A673 (cell line): ENCODE measurements at regions not wholly inside any gene's neighbourhood (a gene's known extent, or its start where the extent isn't known, plus 50 kb on each side); places are given as distances from the start of the nearest gene placed in this dataset.

Experiments used
- BruUV-seq: library from RNA; stranded (reverse); fragments of 400-500 nt; replicated peaks from 2 replicates; lab custom pipeline; 2021; lab: Mats Ljungman, UMichigan
- CTCF ChIA-PET: fragments of 300-600 bp; sonication (Branson Sonifier 250); formaldehyde crosslinking; loops from one replicate; lab custom pipeline; 2022; ENCODE audit warnings: antibody characterized with exemption; lab: Charles Lee
- POLR2A ChIA-PET: fragments of 300-600 bp; sonication (Branson Sonifier 250); formaldehyde crosslinking; loops from one replicate; lab custom pipeline; 2022; ENCODE audit warnings: antibody characterized with exemption; ENCODE audit not compliant: low non-redundant PET; lab: Charles Lee
- DNase-seq: peaks from one replicate; pipeline ENCODE4 v3.0.0-alpha.2; 2015; ENCODE audit warnings: low spot score
- H3K27ac ChIP-seq: fragments of 200-600 bp; sonication (generic); 2 replicates; pipeline ENCODE4 v1.5.1; 2016; ENCODE audit warnings: mixed run types, low read depth, mild to moderate bottlenecking, mixed read lengths, antibody characterized with exemption, low read length; ENCODE audit not compliant: poor library complexity, severe bottlenecking
- H3K27me3 ChIP-seq: fragments of 200-600 bp; sonication (generic); replicated peaks from 2 replicates; pipeline ENCODE4 v1.6.1; 2017; ENCODE audit warnings: mixed run types, low read depth, mild to moderate bottlenecking, mixed read lengths, antibody characterized with exemption, low read length; ENCODE audit not compliant: insufficient read depth, poor library complexity
- H3K36me3 ChIP-seq: fragments of 200-600 bp; sonication (generic); 2 replicates; pipeline ENCODE4 v1.6.1; 2016; ENCODE audit warnings: mixed run types, mild to moderate bottlenecking, mixed read lengths, antibody characterized with exemption, low read length; ENCODE audit not compliant: insufficient read depth, poor library complexity, severe bottlenecking
- H3K4me1 ChIP-seq: fragments of 200-600 bp; sonication (generic); 2 replicates; pipeline ENCODE4 v1.6.1; 2017; ENCODE audit warnings: mixed run types, mild to moderate bottlenecking, mixed read lengths, antibody characterized with exemption, low read length; ENCODE audit not compliant: insufficient read depth, poor library complexity, severe bottlenecking
- H3K4me3 ChIP-seq: fragments of 200-600 bp; sonication (generic); 2 replicates; pipeline ENCODE4 v1.5.1; 2016; ENCODE audit warnings: low read depth, mixed run types, mild to moderate bottlenecking, mixed read lengths, low read length; ENCODE audit not compliant: poor library complexity, severe bottlenecking
- H3K9me3 ChIP-seq: fragments of 200-600 bp; sonication (generic); 2 replicates; pipeline ENCODE4 v1.6.1; 2016; ENCODE audit warnings: mixed run types, low read depth, mild to moderate bottlenecking, mixed read lengths, antibody characterized with exemption, low read length; ENCODE audit not compliant: poor library complexity, severe bottlenecking
- EZH2 ChIP-seq: fragments of 200-600 bp; sonication (generic); IDR thresholded peaks from 2 replicates; pipeline ENCODE4 v1.6.1; 2017; ENCODE audit warnings: borderline replicate concordance, low read depth, mild to moderate bottlenecking, mixed read lengths, antibody characterized with exemption, low read length; ENCODE audit not compliant: poor library complexity, severe bottlenecking
- intact Hi-C: fragments of 100-400 bp; cut with micrococcal nuclease; formaldehyde crosslinking; loops from one replicate; pipeline ENCODE4 v1.10.0; 2022; ENCODE audit not compliant: unreplicated experiment
- TF ChIP-seq, protein P1 (sequence below): fragments of 300-800, 200-600 bp; sonication (generic); conservative IDR thresholded peaks from 2 replicates; pipeline ENCODE4 v1.5.1; 2017; ENCODE audit warnings: low read depth, mild to moderate bottlenecking, antibody characterized with exemption, low read length, moderate library complexity, mixed read lengths

GRCh38 chr21:15431053-15431452 lies 298.7 kb upstream of the USP25 start:
- intact Hi-C loops: no loop called here
- BruUV-seq: no TSS peak
- POLR2A ChIA-PET: no interaction called here
- no peak for TF ChIP-seq EZH2
- TF ChIP-seq, protein P1, sequence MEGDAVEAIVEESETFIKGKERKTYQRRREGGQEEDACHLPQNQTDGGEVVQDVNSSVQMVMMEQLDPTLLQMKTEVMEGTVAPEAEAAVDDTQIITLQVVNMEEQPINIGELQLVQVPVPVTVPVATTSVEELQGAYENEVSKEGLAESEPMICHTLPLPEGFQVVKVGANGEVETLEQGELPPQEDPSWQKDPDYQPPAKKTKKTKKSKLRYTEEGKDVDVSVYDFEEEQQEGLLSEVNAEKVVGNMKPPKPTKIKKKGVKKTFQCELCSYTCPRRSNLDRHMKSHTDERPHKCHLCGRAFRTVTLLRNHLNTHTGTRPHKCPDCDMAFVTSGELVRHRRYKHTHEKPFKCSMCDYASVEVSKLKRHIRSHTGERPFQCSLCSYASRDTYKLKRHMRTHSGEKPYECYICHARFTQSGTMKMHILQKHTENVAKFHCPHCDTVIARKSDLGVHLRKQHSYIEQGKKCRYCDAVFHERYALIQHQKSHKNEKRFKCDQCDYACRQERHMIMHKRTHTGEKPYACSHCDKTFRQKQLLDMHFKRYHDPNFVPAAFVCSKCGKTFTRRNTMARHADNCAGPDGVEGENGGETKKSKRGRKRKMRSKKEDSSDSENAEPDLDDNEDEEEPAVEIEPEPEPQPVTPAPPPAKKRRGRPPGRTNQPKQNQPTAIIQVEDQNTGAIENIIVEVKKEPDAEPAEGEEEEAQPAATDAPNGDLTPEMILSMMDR: no peak
- Histone ChIP-seq H3K27me3 (no peaks in the 10 kb centered on the region), H3K27ac (no peak overlapping the region), H3K4me3 (no peak overlapping the region), H3K9me3 (no peaks in the 10 kb centered on the region), H3K4me1 (no peaks in the 10 kb centered on the region), H3K36me3 (no peaks in the 10 kb centered on the region)
- DNase-seq: no peak
- CTCF ChIA-PET: no interaction called here

- Histone ChIP-seq H3K36me3 (no peaks in the 10 kb centered on the region), H3K27ac (no peak overlapping the region), H3K4me3 (no peak overlapping the region), H3K4me1 (no peaks in the 10 kb centered on the region), H3K9me3 (no peaks in the 10 kb centered on the region), H3K27me3 (no peaks in the 10 kb centered on the region)
- BruUV-seq: no TSS peak
- CTCF ChIA-PET: no interaction called here
- POLR2A ChIA-PET: no interaction called here
- TF ChIP-seq EZH2: no peak
- TF ChIP-seq, protein P1: no peak
- DNase-seq: no peak
- intact Hi-C loops: no loop called here
These were observed 296.7 kb upstream of the USP25 start for GRCh38 chr21:15433091-15433490.

GRCh38 chr21:15434163-15434905 lies 295.4 kb upstream of the USP25 start:
- intact Hi-C loops: no loop called here
- BruUV-seq: no TSS peak
- CTCF ChIA-PET: no interaction called here

More at GRCh38 chr21:15434163-15434905, 295.4 kb upstream of the USP25 start:
- no peaks in the 10 kb centered on the region for H3K9me3 ChIP-seq
- H3K27me3 ChIP-seq: no peaks in the 10 kb centered on the region
- no peaks in the 10 kb centered on the region for H3K4me1 ChIP-seq
- no peak overlapping the region for H3K4me3 ChIP-seq
- H3K36me3 ChIP-seq: no peaks in the 10 kb centered on the region
- no peak overlapping the region for H3K27ac ChIP-seq
- DNase-seq: no peak
- POLR2A ChIA-PET: no interaction called here
- TF ChIP-seq, protein P1: no peak
- no peak for TF ChIP-seq EZH2
